ENCODE measurements at regions not wholly inside any gene's neighbourhood (a gene's known extent, or its start where the extent isn't known, plus 50 kb on each side); places are given as distances from the start of the nearest gene placed in this dataset.
A peak's percentile ranks its signal among the peaks of the same experiment; 100 is the strongest.

GRCh38 chr5:147037515-147038205 lies 159.1 kb upstream of the PPP2R2B start:
- no peak for DNase-seq

DNA sequence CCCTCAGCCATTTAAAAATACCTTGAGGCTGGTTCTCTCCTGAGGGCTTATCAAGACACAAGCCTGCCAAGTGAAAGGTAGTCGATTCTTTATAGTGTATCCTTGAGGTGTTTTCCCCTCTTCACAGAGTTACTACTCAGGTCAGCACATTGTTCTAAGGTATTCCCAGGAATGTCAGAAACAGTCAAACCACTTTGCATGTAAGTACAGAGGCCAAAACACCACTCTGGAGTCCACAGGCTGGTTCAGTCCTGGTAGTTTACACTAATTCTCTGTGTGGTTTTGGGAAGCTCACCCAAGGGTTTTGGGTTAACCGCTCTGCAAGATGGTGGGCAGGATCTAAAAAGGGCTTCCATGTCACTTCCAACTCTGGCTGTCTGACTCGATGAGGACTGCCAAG lies 162.3 kb upstream of the PPP2R2B start:
- no peak for DNase-seq

GRCh38 chr5:147044572-147045273 lies 166.2 kb upstream of the PPP2R2B start:
- DNase-seq: no peak

GRCh38 chr5:147045290-147045689 lies 166.7 kb upstream of the PPP2R2B start:
- no peak for DNase-seq

- no peak for DNase-seq
Measured at GRCh38 chr5:147046281-147046680, 167.7 kb upstream of the PPP2R2B start.

GRCh38 chr5:147046894-147047293 lies 168.3 kb upstream of the PPP2R2B start:
- DNase-seq: no peak

DNA sequence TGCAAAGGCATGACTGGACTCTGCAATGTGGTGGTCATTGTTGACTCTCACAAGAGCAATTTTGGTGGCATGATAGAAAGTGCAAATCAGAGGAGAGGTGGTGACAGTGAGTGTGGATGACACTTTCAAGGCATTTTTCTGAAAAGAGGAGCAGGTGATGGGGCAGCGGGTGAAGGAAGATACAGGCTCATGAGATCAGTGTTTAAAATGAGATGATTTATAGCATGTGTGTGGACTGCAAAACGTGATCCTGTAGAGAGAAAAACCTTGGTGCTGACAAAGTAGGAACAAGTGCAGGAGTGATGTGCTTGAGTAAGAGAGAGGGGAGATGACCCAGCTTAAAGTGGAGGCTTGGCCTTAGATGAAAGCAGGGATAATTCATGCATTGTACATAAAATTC lies 171.2 kb upstream of the PPP2R2B start:
- DNase-seq: no peak

DNA sequence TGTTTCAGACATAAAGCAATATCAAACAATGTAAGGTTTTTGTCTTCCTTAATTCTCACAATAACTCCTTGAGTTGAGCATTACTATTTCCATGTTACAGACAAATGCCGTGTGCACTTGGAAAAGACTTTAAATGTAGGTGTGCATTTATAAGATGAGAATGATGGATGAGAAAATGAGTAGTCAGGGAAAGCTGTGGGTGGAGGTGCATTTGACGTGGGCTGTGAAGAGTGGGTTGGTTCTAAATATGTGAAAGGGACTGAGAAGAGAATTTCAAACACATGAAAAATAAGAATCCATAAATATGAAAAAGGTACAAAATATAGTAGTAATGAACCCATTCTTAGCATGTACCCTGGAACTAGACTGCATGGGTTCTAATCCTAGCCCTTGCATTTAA lies 171.6 kb upstream of the PPP2R2B start:
- no peak for DNase-seq

GRCh38 chr5:147051193-147051592 lies 172.6 kb upstream of the PPP2R2B start:
- no peak for DNase-seq

DNA sequence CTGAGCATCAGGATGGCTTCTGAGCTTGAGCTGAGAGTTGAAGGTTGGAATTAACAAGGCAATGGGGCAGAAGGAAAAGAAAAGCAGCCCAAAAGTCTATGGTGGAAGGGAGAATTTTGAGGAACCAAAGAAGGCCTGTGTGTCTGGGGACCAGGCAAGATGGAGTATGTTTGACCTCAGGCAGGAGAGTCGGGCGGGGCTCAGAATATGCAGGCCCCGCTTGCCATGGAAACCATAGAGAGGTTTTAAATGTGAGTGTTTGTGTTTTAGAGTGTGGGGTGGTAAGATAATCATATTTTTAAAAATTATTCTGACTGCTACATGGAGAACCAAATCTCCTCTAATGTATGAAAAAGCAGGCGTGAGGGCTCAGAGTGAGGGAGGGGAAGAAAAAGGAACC lies 174.0 kb upstream of the PPP2R2B start:
- DNase-seq: no peak

GRCh38 chr5:147055089-147055826 lies 176.7 kb upstream of the PPP2R2B start:
- DNase-seq: no peak

DNA sequence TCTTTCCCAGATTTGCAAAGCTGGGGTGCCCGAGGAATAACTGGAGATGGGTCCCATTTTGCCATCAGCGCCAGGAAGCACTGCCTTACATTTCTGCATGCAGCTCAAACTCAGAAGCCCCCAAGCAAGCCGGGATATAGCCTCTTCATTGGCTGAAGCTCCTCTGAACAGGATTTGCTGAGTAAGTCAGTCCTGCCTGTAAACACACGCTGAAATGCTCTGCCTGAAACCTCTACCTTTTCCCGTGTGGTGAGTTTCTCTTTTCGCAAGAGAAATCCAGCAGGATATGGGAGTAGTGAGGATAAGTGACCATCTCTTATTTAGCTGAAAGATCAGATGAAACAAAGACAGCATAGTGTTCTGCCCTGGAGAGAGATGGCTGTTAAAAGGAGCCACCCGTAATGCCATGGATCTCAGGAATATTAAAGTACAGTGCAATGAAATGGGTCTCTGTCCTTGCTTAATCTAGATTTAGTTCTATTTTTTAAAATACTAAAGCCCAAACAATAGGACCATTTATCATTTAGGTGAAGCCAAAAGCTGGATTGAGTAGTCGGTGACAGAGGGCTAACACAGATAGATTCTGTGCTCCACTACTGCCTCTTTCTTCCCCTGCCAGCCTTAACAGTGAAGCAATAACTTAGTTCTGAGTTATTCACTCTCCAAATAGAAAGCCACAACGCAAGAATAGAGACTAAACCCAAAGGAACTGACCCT lies 177.5 kb upstream of the PPP2R2B start:
- peak; percentile 46 for DNase-seq

DNA sequence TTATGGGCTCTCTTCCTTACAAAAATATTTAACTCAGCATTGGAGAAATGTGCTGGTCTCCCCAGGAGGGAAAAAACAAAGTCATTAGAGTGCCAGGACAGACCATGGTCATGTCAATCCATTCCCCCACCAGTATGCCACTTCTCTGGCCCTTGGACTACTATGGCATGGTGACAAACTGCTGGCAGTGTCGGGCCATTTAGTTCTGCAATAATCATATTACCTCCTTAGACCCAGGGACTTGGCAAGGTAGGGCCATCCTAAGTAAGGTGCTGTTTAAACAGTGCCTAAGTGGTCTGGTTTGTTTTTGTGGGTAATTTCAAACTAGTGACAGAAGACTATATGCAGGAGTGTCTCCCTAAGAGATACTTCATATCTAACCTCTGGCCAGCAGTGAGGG lies 177.8 kb upstream of the STK32A start:
- DNase-seq: no peak

DNA sequence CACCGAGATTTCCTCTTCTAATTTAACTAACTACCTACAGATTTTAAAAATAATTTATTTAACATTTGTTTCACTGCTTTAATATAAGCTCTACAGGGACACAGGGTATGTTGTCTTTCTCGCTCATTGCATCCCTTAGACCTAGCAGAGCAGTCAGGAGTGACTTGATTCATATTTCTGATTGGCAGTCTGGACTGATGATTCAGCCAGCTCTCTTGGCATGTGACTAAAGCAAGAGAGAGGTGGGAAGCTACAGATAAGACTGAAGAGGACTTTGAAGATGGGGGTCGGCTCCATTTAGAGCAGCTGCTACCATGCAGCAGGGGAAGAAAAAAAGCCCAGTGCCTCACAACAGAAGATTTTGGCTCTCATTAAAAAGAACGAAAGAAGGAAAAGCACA lies 173.4 kb upstream of the STK32A start:
- DNase-seq: no peak

- DNase-seq: no peak
Measured at GRCh38 chr5:147062427-147062826, 172.4 kb upstream of the STK32A start.

- no peak for DNase-seq
Measured at GRCh38 chr5:147063943-147064342, 170.9 kb upstream of the STK32A start.

DNA sequence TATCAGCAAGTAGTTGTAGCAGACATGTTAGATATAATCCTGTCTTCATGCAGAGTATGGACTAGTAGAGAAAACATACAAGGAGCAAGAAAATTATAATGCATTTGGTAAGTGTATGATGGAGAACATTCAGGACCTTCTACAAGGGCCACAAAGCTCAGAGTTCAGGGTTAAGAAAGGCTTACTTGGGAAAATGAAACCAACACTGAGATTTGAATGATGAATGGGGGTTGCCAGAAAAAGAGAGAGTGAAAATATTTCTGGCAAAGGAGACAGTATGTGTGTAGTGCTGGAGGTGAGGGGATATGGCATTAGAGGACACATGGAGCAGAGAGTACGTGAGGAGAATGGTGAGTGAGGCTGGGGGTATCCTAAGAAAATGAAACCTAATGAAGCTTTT lies 169.8 kb upstream of the STK32A start:
- DNase-seq: no peak

- no peak for DNase-seq
Measured at GRCh38 chr5:147068998-147069397, 165.8 kb upstream of the STK32A start.

- DNase-seq: no peak
Measured at GRCh38 chr5:147072622-147073021, 162.2 kb upstream of the STK32A start.

DNA sequence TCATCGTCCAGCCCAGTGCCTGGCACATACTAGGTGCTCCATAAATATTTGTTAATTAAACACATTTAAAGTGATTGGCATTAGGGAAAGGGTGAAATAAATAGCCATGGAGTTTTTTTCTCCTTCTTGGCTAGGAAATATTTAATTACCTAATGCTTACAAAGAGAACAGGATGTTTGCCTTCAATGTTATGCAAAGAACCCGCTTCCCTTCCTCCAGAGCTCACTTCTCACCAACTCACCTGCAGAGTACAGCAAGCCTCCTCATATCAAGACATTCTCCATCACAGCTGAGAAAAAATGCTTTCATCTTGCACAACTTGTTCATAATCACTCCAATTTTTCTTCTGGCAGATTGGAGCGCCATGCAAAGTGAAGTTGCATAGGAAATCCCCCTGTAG lies 161.7 kb upstream of the STK32A start:
- DNase-seq: no peak

- peak; percentile 29 for DNase-seq
Measured at GRCh38 chr5:147075187-147075586, 159.6 kb upstream of the STK32A start.

- peak; percentile 56 for DNase-seq
Measured at GRCh38 chr5:147080391-147080790, 154.4 kb upstream of the STK32A start.

DNA sequence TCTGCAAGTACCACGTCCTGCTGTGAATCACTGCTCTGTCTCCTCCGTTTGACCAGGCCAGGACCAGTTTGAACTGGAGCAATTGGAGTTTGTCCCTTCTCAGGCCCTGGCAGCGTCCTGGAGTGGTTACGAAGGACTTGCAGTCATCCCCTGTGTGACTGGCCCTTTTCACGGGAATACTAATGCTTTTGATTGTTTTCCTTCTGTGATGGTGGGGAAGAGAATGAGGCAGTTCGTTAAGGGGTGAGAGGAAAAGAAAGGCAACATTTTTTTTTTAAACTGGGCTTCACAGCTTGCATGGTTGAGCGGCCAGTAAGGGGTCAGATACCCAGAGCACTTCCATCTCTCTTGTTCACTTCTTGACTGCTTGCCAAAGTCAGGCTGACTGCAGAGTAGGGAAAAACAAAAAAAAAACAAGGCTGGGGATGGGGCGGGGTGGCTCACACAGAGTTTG lies 153.5 kb upstream of the STK32A start:
- DNase-seq: peak; percentile 94
